IMR-90 (cell line): ENCODE measurements at regions not wholly inside any gene's neighbourhood (a gene's known extent, or its start where the extent isn't known, plus 50 kb on each side); places are given as distances from the start of the nearest gene placed in this dataset.
"Not testable (repeated sequence)": the region's sequence is repeated elsewhere in the genome, so short reads cannot be mapped to it uniquely, and the experiment has no call there.

ENCODE experiments used
- ATAC-seq: fragments of 200-7000 bp; cut with Tn5 transposase; 2 replicates; pipeline ENCODE4 v1.9.1; 2020; ENCODE audit warnings: low read depth, mild to moderate bottlenecking, moderate library complexity
- BruUV-seq: library from RNA; stranded (reverse); fragments of 400-500 nt; replicated peaks from 2 replicates; lab custom pipeline; 2021; lab: Mats Ljungman, UMichigan
- CTCF ChIA-PET: fragments of 300-600 bp; formaldehyde crosslinking; extraction: SDS; loops from one replicate; lab custom pipeline; 2021; ENCODE audit warnings: antibody characterized with exemption; lab: Yijun Ruan, JAX
- POLR2A ChIA-PET: fragments of 300-600 bp; sonication (Branson Sonifier 250); formaldehyde crosslinking; loops from one replicate; lab custom pipeline; 2022; ENCODE audit warnings: antibody characterized with exemption; ENCODE audit not compliant: unreplicated experiment; lab: Charles Lee
- DNase-seq: peaks from one replicate; pipeline ENCODE4 v3.0.0; 2013
- H2AFZ ChIP-seq: replicated peaks from 2 replicates; pipeline ENCODE3; 2013; ENCODE audit warnings: low read length, mild to moderate bottlenecking; ENCODE audit not compliant: poor library complexity
- H2AK5ac ChIP-seq: 2 replicates; pipeline ENCODE4 v1.6.1; 2013; ENCODE audit warnings: low read depth, low read length, inconsistent platforms
- H2AK9ac ChIP-seq: replicated peaks from 2 replicates; pipeline ENCODE3; 2013; ENCODE audit warnings: mild to moderate bottlenecking, low read depth, low read length, moderate library complexity; ENCODE audit not compliant: poor library complexity
- H2BK120ac ChIP-seq: 2 replicates; pipeline ENCODE4 v1.6.1; 2013; ENCODE audit warnings: low read depth, low read length, inconsistent platforms
- H2BK15ac ChIP-seq: 3 replicates; pipeline ENCODE4 v1.6.1; 2013; ENCODE audit warnings: low read depth, low read length, inconsistent platforms
- H2BK20ac ChIP-seq: 2 replicates; pipeline ENCODE4 v1.6.1; 2013; ENCODE audit warnings: low read depth, mild to moderate bottlenecking, inconsistent platforms, low read length, moderate library complexity
- H2BK5ac ChIP-seq: 2 replicates; pipeline ENCODE4 v1.6.1; 2013; ENCODE audit warnings: mild to moderate bottlenecking, low read depth, low read length, inconsistent platforms; ENCODE audit not compliant: poor library complexity, severe bottlenecking
- H3K14ac ChIP-seq: replicated peaks from 2 replicates; pipeline ENCODE4 v1.6.1; 2013; ENCODE audit warnings: low read depth, low read length, inconsistent platforms
- H3K18ac ChIP-seq: 2 replicates; pipeline ENCODE4 v1.6.1; 2013; ENCODE audit warnings: low read depth, low read length, control low read depth
- H3K23ac ChIP-seq: 2 replicates; pipeline ENCODE4 v1.6.1; 2013; ENCODE audit warnings: low read depth, low read length, inconsistent platforms
- H3K27ac ChIP-seq: 2 replicates; pipeline ENCODE4 v1.5.1; 2013; ENCODE audit warnings: mild to moderate bottlenecking, control low read depth, low read length; ENCODE audit not compliant: insufficient read depth
- H3K27me3 ChIP-seq: 2 replicates; pipeline ENCODE4 v1.6.1; 2013; ENCODE audit warnings: low read length; ENCODE audit not compliant: control insufficient read depth, insufficient read depth
- H3K36me3 ChIP-seq: 2 replicates; pipeline ENCODE4 v1.6.1; 2013; ENCODE audit warnings: low read length, mixed read lengths; ENCODE audit not compliant: control insufficient read depth, insufficient read depth
- H3K4ac ChIP-seq: 2 replicates; pipeline ENCODE4 v1.6.1; 2013; ENCODE audit warnings: low read depth, low read length, inconsistent platforms
- H3K4me1 ChIP-seq: 2 replicates; pipeline ENCODE4 v1.6.1; 2013; ENCODE audit warnings: low read length, mixed read lengths; ENCODE audit not compliant: control insufficient read depth, insufficient read depth
- H3K4me2 ChIP-seq: 2 replicates; pipeline ENCODE4 v1.6.1; 2013; ENCODE audit warnings: low read depth, mild to moderate bottlenecking, control low read depth, low read length, moderate library complexity
- H3K4me3 ChIP-seq: 2 replicates; pipeline ENCODE4 v1.5.1; 2013; ENCODE audit warnings: low read depth, mild to moderate bottlenecking, control low read depth, low read length, moderate library complexity; ENCODE audit not compliant: insufficient read depth
- H3K56ac ChIP-seq: 2 replicates; pipeline ENCODE4 v1.6.1; 2013; ENCODE audit warnings: low read length, inconsistent platforms; ENCODE audit not compliant: insufficient read depth; ENCODE audit errors: extremely low read depth
- H3K79me1 ChIP-seq, 2 experiments: 2 replicates each; pipeline ENCODE4 v1.6.1; 2013; ENCODE audit warnings: low read length in 2 of 2, inconsistent platforms in 1 of 2, low read depth in 1 of 2
- H3K9ac ChIP-seq: 2 replicates; pipeline ENCODE4 v1.6.1; 2013; ENCODE audit warnings: low read depth, low read length, control low read depth
- H3K9me1 ChIP-seq: 2 replicates; pipeline ENCODE4 v1.6.1; 2013; ENCODE audit warnings: low read length, inconsistent platforms; ENCODE audit not compliant: insufficient read depth
- H3K9me3 ChIP-seq: 2 replicates; pipeline ENCODE4 v1.6.1; 2013; ENCODE audit warnings: low read length; ENCODE audit not compliant: control insufficient read depth, insufficient read depth
- H4K20me1 ChIP-seq: 2 replicates; pipeline ENCODE4 v1.6.1; 2013; ENCODE audit warnings: low read length, inconsistent platforms; ENCODE audit not compliant: insufficient read depth
- H4K5ac ChIP-seq: 2 replicates; pipeline ENCODE4 v1.6.1; 2013; ENCODE audit warnings: mild to moderate bottlenecking, low read depth, low read length, control low read depth
- H4K8ac ChIP-seq, 2 experiments: 2 replicates each; pipeline ENCODE4 v1.6.1; 2013; ENCODE audit warnings: low read depth in 2 of 2, low read length in 2 of 2, control low read depth in 1 of 2, inconsistent platforms in 1 of 2
- H4K91ac ChIP-seq: 2 replicates; pipeline ENCODE4 v1.6.1; 2013; ENCODE audit warnings: low read depth, low read length, inconsistent platforms; ENCODE audit not compliant: insufficient read depth
- WGBS, 2 experiments: methylation state at CpG; one replicate each; pipeline versions ENCODE4 v1.1.5 to v1.1.7; 2013; ENCODE audit warnings: missing lambda C conversion rate in 2 of 2; ENCODE audit not compliant: insufficient read length in 1 of 2; ENCODE audit errors: extremely low coverage in 2 of 2; 5-methylcytosine and 5-hydroxymethylcytosine counted together
- dilution Hi-C: fragments of 300-500 bp; cut with HindIII; formaldehyde crosslinking; loops from one replicate; pipeline ENCODE4 v1.14.3; 2018; ENCODE audit warnings: low sequenced_read_pairs; ENCODE audit not compliant: unreplicated experiment
- in situ Hi-C: fragments of 300-500 bp; cut with MboI; formaldehyde crosslinking; loops from 3 replicates; pipeline ENCODE4 v1.14.3; 2019; ENCODE audit warnings: low sequenced_read_pairs, inconsistent platforms, mixed read lengths
- intact Hi-C: fragments of 100-400 bp; cut with micrococcal nuclease; formaldehyde crosslinking; loops from 2 replicates; pipeline ENCODE4 v1.10.0; 2022

- CTCF ChIA-PET, H2BK5ac ChIP-seq, H4K20me1 ChIP-seq: not testable (repeated sequence)
Measured at GRCh38 chr6:75031102-75031501, 174.8 kb downstream of the COL12A1 start.

More at GRCh38 chr6:75031102-75031501, 174.8 kb downstream of the COL12A1 start:
- H3K79me1 ChIP-seq, H2AFZ ChIP-seq, H3K4me1 ChIP-seq, H3K27me3 ChIP-seq, ATAC-seq, H2BK120ac ChIP-seq, H4K91ac ChIP-seq, H3K23ac ChIP-seq, H4K5ac ChIP-seq, H3K9ac ChIP-seq, POLR2A ChIA-PET, H3K4me3 ChIP-seq, H2BK20ac ChIP-seq, dilution Hi-C loops, H3K9me1 ChIP-seq, H3K9me3 ChIP-seq, H3K14ac ChIP-seq, H2AK9ac ChIP-seq, H3K56ac ChIP-seq, H4K8ac ChIP-seq, H3K4me2 ChIP-seq, H2BK15ac ChIP-seq, H3K18ac ChIP-seq, BruUV-seq, H3K4ac ChIP-seq, in situ Hi-C loops, H3K27ac ChIP-seq, DNase-seq, H3K36me3 ChIP-seq, H2AK5ac ChIP-seq, intact Hi-C loops: not testable (repeated sequence)
- 60% methylated on average over 1 of the region's 6 CpGs; no CpG with 5 or more reads in 1 of the 2 experiments for WGBS, 2 experiments
